GM18907 (cell line): ENCODE measurements at regions not wholly inside any gene's neighbourhood (a gene's known extent, or its start where the extent isn't known, plus 50 kb on each side); places are given as distances from the start of the nearest gene placed in this dataset.
"Not testable (repeated sequence)": the region's sequence is repeated elsewhere in the genome, so short reads cannot be mapped to it uniquely, and the experiment has no call there.

Source experiments
- ATAC-seq: cut with Tn5 transposase; IDR thresholded peaks from one replicate; pipeline ENCODE4 v1.9.1; 2021; ENCODE audit warnings: mild to moderate bottlenecking, moderate library complexity; ENCODE audit not compliant: unreplicated experiment

DNA sequence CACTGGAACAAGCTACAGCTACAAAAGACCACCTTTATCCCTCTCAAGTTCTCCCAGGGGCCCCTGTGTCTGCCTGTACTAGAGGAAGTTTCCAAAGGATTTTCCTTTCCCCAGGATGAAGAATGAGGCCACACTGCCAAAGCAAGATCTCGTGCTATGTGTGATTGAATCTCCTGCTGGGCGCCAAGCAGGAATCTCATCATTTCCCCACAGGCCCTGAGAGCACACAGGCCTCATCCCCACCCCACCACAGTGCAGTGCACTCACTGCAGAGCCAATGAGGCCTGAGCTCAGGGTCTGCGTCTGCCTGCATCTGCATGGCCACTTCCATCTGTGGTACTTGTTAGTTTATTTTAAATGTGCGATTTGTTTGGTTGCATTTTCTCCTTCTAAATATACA, 387.4 kb upstream of the ASIC2 start:
- no peak for ATAC-seq

- ATAC-seq: no peak
Measured at GRCh38 chr17:33682599-33682998, 389.5 kb upstream of the ASIC2 start.

GRCh38 chr17:33684735-33685134, 391.6 kb upstream of the ASIC2 start:
- ATAC-seq: no peak

GRCh38 chr17:33686171-33686570, 393.1 kb upstream of the ASIC2 start:
- ATAC-seq: no peak

DNA sequence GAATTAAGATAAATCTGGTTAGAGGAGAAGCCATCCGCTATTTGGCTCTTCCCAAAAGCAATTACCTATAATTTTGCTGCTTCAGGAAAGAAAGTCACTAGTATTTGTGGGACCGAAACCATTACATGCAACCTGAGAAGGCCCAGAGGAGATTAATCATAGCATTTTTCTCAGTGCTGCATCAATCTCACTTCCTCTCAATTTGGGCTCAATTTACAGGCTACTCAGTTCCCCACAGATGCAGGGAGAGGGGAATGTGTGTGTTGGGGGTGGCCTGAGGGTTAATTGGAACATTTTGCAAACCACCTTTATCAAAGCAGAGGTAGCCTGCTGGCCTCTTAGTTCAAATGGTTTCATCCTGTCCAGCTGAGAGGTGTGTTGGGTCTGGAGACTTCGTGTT, 394.7 kb upstream of the ASIC2 start:
- ATAC-seq: no peak

DNA sequence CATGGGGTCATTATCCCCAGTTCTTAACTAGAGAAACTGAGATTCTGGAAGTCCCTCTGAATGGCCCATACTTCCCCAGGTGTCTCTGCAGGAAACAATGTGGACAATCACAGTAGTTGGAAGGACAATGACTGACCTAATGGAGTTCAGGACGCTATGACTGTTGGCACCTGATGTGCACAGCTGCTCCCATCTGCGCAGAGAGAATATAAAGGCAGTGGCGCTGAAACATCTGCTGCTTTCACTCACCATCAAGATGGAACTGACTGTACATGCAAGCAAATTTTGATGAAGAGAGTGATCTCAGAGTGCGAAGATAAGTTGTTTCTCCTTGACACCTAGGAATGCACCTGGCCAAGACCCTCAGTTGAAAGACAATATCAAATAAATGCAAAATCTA, 395.7 kb upstream of the ASIC2 start:
- no peak for ATAC-seq

DNA sequence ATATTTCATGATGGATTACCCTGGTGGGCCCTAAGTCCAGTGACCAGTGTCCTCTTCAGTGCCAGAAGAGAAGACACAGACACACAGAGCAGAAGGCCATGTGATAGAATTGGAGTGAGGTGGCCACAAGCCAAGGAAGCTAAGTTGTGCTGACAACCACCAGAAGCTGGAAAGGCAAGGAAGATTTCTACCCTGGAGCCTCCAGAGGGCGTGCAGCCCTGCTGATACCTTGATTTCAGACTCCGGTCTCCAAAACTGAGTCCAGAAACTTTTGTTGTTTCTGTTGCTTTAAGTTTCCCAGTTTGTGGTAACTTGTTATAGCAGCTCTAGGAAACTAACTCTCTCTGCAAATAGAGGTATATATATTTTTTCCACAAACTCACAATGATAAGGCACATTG, 396.6 kb upstream of the ASIC2 start:
- no peak for ATAC-seq

DNA sequence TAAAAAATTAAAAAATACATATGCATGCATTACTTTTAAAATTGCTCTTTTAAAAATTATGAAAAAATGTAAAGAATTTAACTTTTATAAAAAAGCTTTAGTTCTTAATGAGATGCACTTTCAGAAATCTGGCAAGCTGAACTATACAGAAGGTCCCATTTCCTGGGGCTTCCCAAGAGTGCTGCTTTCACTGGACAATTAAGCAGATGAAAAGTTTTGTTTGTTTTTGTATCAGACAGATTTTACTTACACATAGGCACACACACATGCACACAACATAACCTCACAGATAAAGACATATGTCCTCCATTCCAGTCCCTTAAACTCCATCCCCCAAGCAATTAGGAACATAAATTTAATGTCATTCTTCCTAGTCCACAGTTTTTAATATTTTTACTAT, 402.3 kb upstream of the ASIC2 start:
- ATAC-seq: no peak

DNA sequence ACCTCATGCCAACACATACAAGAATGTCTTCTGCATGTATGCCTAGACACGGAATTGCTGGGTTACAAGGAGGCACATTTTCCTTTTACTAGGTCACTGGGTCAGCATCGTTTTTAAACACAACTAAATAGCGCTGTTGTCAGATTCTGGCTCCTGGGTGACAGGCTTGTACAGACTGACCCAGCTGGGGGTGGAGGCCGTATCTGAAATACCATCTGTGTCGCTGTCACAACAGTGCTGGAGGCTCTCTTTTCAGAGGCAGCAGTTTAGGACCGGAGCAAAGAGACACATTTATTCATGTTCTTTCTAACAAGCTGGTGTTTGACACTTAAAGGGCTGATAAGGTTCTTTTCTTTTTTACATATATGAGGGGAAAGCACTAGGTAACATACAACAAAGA, 403.0 kb upstream of the ASIC2 start:
- no peak for ATAC-seq

- ATAC-seq: no peak
Measured at GRCh38 chr17:33697557-33697956, 404.5 kb upstream of the ASIC2 start.

DNA sequence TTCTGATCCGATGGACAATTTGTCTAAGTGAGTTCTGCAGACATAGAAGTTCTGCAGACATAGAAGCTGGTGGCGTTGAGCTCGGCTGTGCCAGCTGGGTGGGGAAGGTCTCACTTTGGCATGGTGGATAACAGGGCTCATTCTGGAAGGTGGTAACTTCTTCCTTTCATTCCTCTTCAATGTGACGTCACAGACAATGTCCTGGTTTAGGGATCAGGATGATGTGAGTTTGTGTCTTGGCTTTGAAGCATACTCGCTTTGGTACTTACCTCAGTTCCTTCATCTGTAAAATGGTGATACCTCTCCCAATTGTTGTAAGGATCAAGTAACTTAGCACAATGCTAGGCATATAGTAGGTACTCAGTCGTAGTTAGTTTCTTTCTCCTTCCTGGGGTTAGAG, 408.8 kb upstream of the ASIC2 start:
- no peak for ATAC-seq

- ATAC-seq: no peak
Measured at GRCh38 chr17:33704856-33705255, 411.8 kb upstream of the ASIC2 start.

DNA sequence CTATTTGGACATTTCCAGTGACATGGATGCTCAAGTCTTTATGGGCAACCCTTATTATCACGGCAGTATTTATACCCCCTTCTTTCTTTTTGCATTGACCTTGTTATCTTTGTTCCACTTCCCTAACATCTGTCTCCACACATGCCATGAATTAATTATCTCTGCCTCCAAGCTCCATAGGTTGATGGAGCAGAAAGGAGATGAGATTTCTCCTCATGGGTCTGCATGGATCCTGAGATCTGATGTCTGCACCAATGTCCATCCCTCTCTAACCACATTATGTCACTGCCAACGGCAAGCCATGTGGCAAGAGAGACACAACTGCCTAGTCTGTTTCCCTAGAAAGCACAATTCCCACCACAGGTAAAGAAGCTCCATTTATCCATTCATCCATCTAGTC, 416.8 kb upstream of the ASIC2 start:
- no peak for ATAC-seq

DNA sequence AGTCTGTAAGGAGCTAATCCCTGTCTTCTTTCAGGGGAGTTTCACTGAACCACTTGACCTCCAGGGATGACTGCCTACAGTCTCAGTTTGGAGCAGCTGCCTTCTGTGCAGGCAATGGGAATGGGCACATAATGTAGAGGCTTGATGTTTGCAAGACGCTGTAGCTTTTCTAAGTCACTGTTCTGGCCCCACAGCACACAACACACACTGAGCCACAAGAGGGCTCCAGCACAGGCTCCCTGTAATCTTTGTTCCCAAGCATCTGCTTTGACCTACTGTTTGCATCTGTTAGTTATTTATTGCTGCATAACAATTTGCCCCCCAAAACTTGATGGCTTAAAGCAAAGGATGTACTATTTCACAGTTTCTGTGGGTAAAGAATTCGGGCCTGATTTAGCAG, 419.0 kb upstream of the ASIC2 start:
- no peak for ATAC-seq

DNA sequence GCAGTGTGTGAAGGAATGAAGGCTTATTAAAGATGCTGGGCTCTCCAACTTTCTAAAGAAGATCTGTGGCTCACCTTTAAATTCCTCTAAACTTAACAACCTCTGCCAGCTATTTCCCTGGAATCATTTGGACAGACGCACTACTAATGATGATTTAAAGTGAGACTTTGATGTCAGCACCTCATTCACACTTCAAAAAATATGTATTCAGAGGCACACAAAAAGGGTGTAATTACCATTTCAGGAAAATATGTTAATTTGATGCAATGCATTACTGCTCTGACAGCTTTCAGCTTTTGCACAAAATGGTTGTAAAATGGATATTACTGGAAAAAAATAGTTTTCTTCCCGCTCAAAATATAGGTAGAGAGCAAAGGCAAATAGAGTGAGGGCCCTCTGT, 423.9 kb upstream of the ASIC2 start:
- ATAC-seq: no peak

DNA sequence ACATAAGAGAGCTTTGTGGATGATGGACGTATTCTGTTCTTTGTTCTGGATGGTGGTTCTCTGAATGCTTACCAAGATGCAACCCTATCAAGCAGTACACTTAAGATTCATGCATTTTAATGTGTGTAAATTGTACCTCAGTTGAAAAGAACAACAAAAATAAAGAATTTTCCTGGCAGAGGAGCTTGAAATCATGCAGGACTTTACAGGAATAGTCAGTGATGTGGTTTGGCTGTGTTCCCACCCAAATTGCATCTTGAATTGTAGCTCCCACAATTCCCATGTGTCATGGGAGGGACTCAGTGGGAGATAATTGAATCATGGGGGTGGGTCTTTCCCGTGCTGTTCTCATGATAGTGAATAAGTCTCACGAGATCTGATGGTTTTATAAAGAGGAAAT, 430.6 kb upstream of the ASIC2 start:
- ATAC-seq: not testable (repeated sequence)

GRCh38 chr17:33725675-33726271, 432.7 kb upstream of the ASIC2 start:
- no peak for ATAC-seq

DNA sequence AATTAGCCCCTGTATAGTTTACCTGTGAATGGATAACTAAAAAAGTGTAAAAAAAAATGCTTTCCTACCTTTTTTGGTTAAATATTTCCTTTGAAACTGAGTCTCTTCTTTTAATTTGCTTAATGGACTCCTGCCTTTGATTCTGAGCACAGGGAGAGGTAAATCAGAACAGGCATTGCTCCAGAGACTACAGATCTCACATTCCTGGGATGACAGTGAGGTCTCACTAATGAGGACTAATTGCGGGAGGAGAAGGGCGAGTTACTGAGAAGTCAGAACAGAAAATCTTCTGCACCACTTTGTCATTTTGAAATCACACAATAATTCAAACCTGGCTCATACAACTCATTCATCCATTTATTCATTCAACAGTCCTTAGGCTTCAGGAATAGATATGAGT, 437.0 kb upstream of the ASIC2 start:
- ATAC-seq: no peak

- no peak for ATAC-seq
Measured at GRCh38 chr17:33732116-33732515, 439.0 kb upstream of the ASIC2 start.

GRCh38 chr17:33739714-33740113, 446.6 kb upstream of the ASIC2 start:
- no peak for ATAC-seq

- ATAC-seq: no peak
Measured at GRCh38 chr17:33745047-33745760, 452.1 kb upstream of the ASIC2 start.

- no peak for ATAC-seq
Measured at GRCh38 chr17:33749171-33749570, 456.1 kb upstream of the ASIC2 start.
